VCaP (cell line): ENCODE measurements at regions not wholly inside any gene's neighbourhood (a gene's known extent, or its start where the extent isn't known, plus 50 kb on each side); places are given as distances from the start of the nearest gene placed in this dataset.

Experiments used
- H3K27ac ChIP-seq: fragments of 450-650 bp; 2 replicates; pipeline ENCODE4 v1.5.1; 2017
- TF ChIP-seq, protein P1 (sequence below): fragments of 450-650 bp; conservative IDR thresholded peaks from 2 replicates; pipeline ENCODE4 v1.5.1; 2017; ENCODE audit warnings: mild to moderate bottlenecking, moderate library complexity

DNA sequence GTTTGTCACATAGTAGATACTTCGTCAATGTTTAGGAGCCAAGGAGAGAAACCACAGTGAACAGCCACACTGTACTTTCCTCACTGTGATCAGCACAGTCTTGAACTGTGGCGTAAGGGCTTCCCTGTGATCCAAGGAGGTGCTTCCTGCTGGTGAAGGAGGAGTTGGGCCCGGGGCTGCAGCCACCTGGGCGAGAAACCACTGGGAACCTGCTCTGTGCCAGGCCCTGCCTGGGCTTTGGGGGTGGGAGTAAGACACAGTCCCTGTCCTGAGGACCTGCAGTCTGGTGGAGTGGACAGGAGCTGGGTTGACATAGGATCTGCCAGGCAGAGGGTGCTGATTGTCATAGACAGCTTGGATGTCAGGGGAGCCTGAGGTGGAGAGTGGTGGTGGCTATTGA is 60.5 kb upstream of the MRPS22 start:
- no peak overlapping the region for H3K27ac ChIP-seq
- TF ChIP-seq, protein P1, sequence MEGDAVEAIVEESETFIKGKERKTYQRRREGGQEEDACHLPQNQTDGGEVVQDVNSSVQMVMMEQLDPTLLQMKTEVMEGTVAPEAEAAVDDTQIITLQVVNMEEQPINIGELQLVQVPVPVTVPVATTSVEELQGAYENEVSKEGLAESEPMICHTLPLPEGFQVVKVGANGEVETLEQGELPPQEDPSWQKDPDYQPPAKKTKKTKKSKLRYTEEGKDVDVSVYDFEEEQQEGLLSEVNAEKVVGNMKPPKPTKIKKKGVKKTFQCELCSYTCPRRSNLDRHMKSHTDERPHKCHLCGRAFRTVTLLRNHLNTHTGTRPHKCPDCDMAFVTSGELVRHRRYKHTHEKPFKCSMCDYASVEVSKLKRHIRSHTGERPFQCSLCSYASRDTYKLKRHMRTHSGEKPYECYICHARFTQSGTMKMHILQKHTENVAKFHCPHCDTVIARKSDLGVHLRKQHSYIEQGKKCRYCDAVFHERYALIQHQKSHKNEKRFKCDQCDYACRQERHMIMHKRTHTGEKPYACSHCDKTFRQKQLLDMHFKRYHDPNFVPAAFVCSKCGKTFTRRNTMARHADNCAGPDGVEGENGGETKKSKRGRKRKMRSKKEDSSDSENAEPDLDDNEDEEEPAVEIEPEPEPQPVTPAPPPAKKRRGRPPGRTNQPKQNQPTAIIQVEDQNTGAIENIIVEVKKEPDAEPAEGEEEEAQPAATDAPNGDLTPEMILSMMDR: no peak

- TF ChIP-seq, protein P1: no peak
- H3K27ac ChIP-seq: no peak overlapping the region
Observed at GRCh38 chr3:139284221-139284620, 59.6 kb upstream of the MRPS22 start.

GRCh38 chr3:139285691-139286090 is 58.1 kb upstream of the MRPS22 start:
- TF ChIP-seq, protein P1: no peak
- H3K27ac ChIP-seq: no peak overlapping the region

GRCh38 chr3:139286241-139286640 is 57.6 kb upstream of the MRPS22 start:
- no peak overlapping the region for H3K27ac ChIP-seq
- TF ChIP-seq, protein P1: no peak

DNA sequence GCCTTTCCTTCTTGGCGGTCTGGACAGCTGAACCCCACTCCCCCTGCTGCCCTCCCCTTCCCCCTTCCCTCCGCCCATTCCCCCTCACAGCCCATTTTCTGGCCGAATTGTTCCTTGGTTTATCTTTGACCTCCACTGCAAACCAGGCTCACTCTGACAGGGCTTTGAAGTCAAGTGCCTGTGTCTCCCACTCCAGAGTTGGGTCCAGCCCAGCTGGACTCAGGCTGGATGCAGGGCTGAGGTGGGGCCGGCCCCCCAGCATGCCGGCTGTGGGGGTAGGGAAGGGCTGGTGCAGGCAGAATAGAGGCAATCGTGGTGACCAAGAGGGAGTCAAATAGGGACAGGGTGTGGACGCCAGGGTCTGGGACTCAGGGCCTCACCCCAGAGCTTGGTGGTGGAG is 57.0 kb upstream of the MRPS22 start:
- TF ChIP-seq, protein P1: no peak

DNA sequence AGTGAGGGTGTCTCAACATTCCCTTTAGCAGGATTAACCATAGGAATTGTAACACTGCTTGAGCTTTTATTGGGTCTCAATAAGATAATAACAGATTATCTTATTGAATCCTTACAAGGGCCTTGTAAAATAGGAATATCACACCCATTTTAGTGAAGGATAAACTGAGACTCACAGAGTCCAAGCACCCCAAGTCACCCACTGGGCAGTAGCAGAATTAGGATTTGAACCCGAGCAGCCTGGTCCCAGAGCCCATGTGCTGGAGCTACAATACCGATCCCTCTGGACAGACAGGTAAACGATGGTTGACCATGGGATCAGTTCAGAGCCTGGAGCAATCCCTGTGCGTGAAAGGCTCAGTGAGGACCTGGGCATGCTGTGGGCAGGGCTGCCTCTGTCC is 56.3 kb upstream of the MRPS22 start:
- no peak overlapping the region for H3K27ac ChIP-seq
- TF ChIP-seq, protein P1: no peak

More for the DNA sequence above, 57.0 kb upstream of the MRPS22 start:
- H3K27ac ChIP-seq: no peak overlapping the region

GRCh38 chr3:139288266-139288821 is 55.5 kb upstream of the MRPS22 start:
- H3K27ac ChIP-seq: no peak overlapping the region
- TF ChIP-seq, protein P1: no peak
